Effector memory CD4-positive, alpha-beta T cell (primary cell): ENCODE measurements at regions not wholly inside any gene's neighbourhood (a gene's known extent, or its start where the extent isn't known, plus 50 kb on each side); places are given as distances from the start of the nearest gene placed in this dataset.
"Not testable (repeated sequence)": the region's sequence is repeated elsewhere in the genome, so short reads cannot be mapped to it uniquely, and the experiment has no call there.

Experiments used
- DNase-seq, 3 donors: peaks; one replicate each; pipeline ENCODE4 v3.0.0-alpha.2; 2020
- H3K27ac ChIP-seq: 2 replicates; pipeline ENCODE4 v1.7.0; 2013; ENCODE audit warnings: mild to moderate bottlenecking, low read length, moderate library complexity; ENCODE audit not compliant: insufficient read depth, poor library complexity, severe bottlenecking
- H3K27me3 ChIP-seq: replicated peaks from 2 replicates; pipeline ENCODE4 v1.7.0; 2013; ENCODE audit warnings: mild to moderate bottlenecking, low read length; ENCODE audit not compliant: insufficient read depth, control insufficient read depth, poor library complexity, severe bottlenecking
- H3K36me3 ChIP-seq: 2 replicates; pipeline ENCODE4 v1.7.0; 2013; ENCODE audit warnings: mild to moderate bottlenecking, low read length, moderate library complexity; ENCODE audit not compliant: control insufficient read depth, insufficient read depth
- H3K4me1 ChIP-seq: 2 replicates; pipeline ENCODE4 v1.7.0; 2013; ENCODE audit warnings: low read length, mild to moderate bottlenecking; ENCODE audit not compliant: control insufficient read depth, insufficient read depth, poor library complexity, severe bottlenecking
- H3K4me3 ChIP-seq: 2 replicates; pipeline ENCODE4 v1.7.0; 2013; ENCODE audit warnings: low read length, low read depth, mild to moderate bottlenecking; ENCODE audit not compliant: insufficient read depth, poor library complexity, severe bottlenecking
- H3K9me3 ChIP-seq: 2 replicates; pipeline ENCODE4 v1.7.0; 2013; ENCODE audit warnings: mild to moderate bottlenecking, low read length, moderate library complexity; ENCODE audit not compliant: control insufficient read depth

DNA sequence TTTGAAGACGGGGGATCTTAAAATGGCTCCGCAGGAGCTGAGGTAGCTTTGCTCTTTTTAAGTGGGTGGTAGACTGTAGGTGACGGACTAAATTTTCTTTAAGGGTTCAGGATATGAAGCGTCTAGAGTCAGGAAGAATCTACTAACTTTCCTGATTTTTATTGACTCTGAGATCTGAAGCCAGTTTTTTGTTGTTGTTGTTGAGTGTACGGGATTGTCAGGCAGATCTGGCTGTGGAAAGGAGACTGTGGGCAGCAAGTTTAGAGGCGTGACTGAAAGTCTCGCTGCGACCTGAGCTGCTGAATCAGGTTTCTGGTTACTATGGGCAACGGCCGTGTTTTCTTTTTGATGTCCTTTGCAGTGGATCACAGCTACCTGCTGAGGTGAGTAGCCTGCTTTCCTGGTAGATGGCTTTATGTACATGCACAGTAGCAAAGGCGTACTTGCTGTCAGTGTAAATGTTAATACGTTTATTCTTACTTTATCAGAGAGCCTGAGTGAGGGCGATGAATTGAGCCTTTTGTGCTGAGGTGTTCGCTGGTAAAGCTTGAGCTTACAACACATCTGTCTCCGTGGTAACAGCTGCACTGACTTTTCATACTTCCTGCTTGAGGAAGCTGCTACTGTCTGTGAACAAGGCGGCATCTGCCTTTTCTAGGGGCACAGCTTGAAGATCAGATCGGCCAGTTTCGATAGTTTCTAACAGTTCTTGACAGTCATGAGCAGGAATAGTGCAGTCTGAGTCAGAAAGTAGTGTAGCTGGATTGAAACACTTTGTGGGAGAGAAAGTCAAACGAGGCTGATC lies 193.7 kb downstream of the OTOP1 start:
- H3K4me1 ChIP-seq, H3K9me3 ChIP-seq, H3K27me3 ChIP-seq, H3K36me3 ChIP-seq, H3K4me3 ChIP-seq: not testable (repeated sequence)
- DNase-seq = peak; percentile 19 to 31 (median 19)
- H3K27ac ChIP-seq = peak overlapping the region; percentile 46

DNA sequence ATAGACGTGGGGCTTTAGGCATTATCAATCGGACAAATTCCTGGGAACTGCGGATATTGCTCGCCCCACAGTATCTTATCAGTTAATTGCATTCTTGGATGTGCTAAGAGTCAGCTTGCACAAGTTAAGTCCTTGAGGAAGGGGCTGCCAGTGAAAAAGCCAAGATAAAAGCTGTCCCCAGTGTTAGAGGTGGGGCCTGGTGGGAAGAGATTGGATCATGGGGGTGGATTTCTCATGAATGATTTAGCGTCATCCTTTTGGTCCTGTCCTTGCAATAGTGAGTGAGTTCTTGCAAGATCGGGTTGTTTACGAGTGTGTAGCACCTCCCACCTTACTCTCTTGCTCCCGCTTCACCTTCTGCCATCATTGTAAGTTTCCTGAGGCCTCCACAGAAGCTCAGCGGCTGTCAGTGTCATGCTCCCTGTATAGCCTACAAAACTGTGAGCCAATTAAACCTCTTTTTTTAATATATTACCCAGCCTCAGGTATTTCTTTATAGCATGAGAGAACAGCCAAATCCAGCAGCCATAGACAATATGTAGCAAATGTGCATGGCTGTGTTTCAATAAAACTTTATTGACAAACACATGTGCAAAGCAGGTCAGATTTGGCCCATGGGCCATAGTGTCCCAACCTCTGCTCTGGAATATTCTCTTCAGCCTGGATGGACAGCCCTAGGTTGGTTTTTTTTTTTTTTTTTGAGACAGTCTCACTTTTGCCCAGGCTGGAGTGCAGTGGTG lies 189.2 kb downstream of the OTOP1 start:
- not testable (repeated sequence) for DNase-seq, H3K27me3 ChIP-seq, H3K4me1 ChIP-seq, H3K4me3 ChIP-seq, H3K9me3 ChIP-seq, H3K27ac ChIP-seq, H3K36me3 ChIP-seq

DNA sequence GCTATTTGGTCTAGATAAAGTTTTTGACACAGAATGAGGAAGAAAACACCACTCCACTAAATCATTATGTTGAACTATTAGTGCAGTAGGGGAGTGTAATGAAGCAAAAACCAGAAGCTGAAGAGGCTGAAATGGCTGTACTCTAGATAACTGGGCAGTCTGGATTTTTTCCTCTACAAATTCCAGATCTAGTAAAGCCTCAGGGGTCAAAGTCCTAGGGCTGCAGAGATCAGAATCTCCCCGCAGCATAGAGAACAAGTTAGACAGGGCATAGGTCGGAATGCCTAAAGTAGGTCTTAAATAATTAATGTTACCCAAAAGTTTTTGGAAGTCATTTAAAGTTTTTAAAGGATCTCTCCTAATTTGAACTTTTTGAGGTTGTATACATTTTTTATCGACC lies 180.9 kb downstream of the OTOP1 start:
- H3K4me1 ChIP-seq, DNase-seq, H3K27ac ChIP-seq, H3K9me3 ChIP-seq, H3K4me3 ChIP-seq, H3K36me3 ChIP-seq, H3K27me3 ChIP-seq: not testable (repeated sequence)

DNA sequence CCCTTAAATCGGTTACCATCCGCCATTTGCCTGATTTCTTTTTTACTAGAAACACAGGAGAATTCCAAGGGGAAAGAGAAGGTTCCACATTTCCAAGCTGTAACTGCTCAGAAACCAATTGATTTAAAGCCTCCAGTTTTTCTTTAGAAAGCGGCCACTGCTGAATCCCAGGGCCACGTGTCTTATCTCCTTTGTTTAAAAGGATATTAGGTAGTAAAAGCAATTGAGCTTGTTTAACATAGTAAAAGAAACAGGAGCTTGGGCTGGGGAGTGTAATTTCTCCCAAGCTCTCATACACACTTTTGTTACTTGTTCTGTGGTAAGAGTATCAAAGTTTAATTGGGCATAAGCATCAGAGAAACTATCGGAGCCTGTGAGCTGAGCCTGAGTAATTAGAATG lies 180.0 kb downstream of the OTOP1 start:
- H3K4me3 ChIP-seq, H3K27ac ChIP-seq, H3K27me3 ChIP-seq, DNase-seq, H3K9me3 ChIP-seq, H3K36me3 ChIP-seq, H3K4me1 ChIP-seq: not testable (repeated sequence)

DNA sequence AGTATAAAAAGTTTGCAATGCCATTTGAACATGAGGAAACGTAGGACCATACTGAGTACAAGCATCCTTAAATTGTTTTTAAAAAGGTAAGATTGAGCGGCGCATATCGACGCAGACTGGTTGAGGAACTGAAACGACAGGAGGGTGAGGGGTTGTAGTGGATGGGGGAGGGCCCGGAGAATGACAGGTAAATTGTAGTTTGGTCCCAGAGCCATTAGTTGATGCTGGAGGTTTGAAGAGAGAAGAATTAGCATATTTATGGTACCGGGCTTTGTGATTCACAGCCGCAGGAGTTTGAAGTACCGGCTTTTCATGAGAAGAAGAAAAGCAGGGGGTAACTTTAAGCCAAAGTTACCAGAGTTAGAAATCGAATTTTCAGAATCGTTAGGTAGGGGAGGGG lies 179.5 kb downstream of the OTOP1 start:
- not testable (repeated sequence) for DNase-seq, H3K27me3 ChIP-seq, H3K9me3 ChIP-seq, H3K36me3 ChIP-seq, H3K4me1 ChIP-seq, H3K4me3 ChIP-seq, H3K27ac ChIP-seq

DNA sequence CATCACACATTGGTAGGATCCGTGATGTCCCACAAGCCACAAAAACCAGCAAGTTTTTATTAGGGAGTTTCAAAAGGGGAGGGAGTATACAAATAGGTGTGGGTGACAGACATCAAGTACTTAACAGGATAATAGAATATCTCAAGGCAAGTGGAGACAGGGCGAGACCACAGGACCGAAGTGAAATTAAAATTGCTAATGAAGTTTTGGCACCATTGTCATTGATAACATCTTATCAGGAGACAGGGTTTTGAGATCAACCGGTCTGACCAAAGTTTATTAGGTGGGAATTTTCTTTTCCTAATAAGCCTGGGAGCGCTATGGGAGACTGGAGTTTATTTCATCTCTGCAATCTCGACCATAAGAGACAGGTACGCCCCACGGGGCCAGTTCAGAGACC lies 178.5 kb downstream of the OTOP1 start:
- DNase-seq = not testable (repeated sequence)

DNA sequence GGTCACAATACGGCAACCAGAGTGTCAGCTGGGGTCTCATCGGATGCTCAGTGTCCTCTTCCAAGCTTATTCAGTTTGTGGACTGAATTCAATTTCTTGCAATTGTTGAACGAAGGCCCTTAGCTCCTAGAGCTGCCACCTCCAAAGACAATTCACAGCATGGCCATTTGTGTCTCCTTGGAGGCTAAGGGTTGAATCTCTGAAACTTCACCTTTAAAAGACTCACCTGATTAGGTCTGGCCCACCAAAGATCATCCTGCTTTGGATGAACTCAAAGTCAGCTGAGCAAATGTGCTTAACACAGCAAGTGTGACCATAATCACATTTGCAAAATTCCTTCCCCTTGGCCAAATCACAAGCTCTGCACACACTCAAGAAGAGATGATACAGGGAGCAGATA lies 175.9 kb downstream of the OTOP1 start:
- H3K27me3 ChIP-seq, DNase-seq, H3K4me1 ChIP-seq, H3K9me3 ChIP-seq, H3K4me3 ChIP-seq, H3K27ac ChIP-seq, H3K36me3 ChIP-seq: not testable (repeated sequence)

More for the DNA sequence above, 178.5 kb downstream of the OTOP1 start:
- H3K9me3 ChIP-seq, H3K4me3 ChIP-seq, H3K36me3 ChIP-seq, H3K4me1 ChIP-seq, H3K27me3 ChIP-seq, H3K27ac ChIP-seq: not testable (repeated sequence)

DNA sequence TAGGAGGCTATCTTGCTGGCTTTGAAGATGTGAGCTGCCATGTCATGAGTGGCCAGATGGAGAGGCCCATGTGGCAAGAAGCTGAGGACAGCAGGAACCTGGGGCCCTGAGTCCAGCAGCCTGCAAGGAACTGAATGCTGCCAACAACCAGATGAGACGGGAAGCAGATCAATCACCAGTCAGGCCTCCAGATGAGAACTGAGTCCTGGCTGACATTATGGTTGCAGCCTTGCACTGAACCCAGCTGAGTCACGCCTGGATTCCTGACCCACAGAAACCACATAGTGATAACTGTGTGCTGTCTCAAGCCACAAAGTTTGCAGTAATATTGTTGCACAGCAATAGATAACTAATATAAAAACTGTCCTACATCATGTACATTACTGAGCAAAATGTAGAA lies 173.8 kb downstream of the OTOP1 start:
- H3K27ac ChIP-seq, H3K27me3 ChIP-seq, H3K36me3 ChIP-seq, H3K9me3 ChIP-seq, H3K4me1 ChIP-seq, DNase-seq, H3K4me3 ChIP-seq: not testable (repeated sequence)

DNA sequence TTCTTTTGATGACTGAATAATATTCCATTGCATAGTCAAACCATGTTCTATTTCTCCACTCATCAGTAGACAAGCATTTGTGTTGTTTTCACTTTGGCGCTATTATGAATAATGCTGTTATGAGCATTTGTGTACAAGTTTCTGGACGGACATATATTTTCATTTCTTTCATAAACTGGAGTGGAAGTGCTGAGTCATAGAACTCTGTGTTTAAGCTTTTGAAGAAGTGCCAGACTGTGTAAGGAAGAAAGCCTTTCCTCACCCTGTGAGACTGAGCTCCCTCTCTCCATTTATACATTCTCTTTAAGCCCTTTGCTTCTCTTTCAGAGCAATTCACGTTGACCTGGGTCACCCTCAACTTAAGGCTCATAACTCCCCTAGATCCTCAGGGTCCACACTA lies 169.5 kb downstream of the OTOP1 start:
- not testable (repeated sequence) for H3K36me3 ChIP-seq

DNA sequence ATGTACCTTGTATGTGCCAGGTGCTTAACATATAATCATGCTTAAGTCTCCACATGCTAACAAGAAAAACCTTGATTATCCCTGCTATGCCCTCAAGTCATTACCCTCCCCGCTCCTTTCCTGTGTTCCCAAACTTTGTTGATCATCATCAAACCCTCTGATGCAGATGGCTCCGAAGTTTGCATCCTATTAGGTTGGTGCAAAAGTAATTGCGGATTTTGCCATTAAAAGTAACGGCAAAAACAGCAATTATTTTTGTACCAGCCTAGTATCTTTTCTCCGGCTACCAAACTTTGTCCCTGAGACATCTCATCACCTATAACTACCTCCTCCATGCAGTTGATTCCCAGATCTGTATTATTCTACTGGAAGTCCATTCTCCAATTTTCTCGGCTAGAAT lies 142.6 kb downstream of the OTOP1 start:
- H3K36me3 ChIP-seq, H3K27me3 ChIP-seq, H3K9me3 ChIP-seq, H3K27ac ChIP-seq, DNase-seq, H3K4me1 ChIP-seq, H3K4me3 ChIP-seq: not testable (repeated sequence)

More for the DNA sequence above, 169.5 kb downstream of the OTOP1 start:
- H3K4me1 ChIP-seq, H3K27ac ChIP-seq, H3K4me3 ChIP-seq, DNase-seq, H3K27me3 ChIP-seq, H3K9me3 ChIP-seq: not testable (repeated sequence)
